Forelimb muscle (tissue), 1 donor: ENCODE measurements at regions not wholly inside any gene's neighbourhood (a gene's known extent, or its start where the extent isn't known, plus 50 kb on each side); places are given as distances from the start of the nearest gene placed in this dataset.
A peak's percentile ranks its signal among the peaks of the same experiment; 100 is the strongest.
"Not testable (repeated sequence)": the region's sequence is repeated elsewhere in the genome, so short reads cannot be mapped to it uniquely, and the experiment has no call there.

Experiments used
- DNase-seq: peaks from one replicate; pipeline ENCODE4 v3.0.0-alpha.2; 2013; ENCODE audit warnings: low read depth

DNA sequence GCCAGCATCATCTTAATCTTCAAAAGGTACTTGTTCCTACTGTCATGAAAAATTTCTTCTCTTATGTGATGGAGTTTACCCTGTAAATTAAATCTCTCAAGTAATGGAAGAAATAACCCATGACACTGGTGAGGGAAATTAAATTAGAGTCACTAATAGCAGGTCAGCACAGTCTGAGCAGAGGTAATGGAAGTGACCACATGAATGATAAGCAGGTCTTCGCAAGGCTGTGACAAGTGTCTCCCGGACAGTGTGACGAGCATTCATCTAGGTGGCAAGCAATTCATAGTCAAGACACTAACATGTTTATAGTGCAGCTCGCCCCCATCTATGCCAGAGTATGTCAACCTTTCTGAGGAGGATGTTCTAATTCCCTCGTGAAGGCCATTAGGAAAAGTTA, 249.2 kb downstream of the FRK start:
- no peak for DNase-seq

- DNase-seq, result no peak
Observed at GRCh38 chr6:115798229-115798628, 262.5 kb downstream of the FRK start.

DNA sequence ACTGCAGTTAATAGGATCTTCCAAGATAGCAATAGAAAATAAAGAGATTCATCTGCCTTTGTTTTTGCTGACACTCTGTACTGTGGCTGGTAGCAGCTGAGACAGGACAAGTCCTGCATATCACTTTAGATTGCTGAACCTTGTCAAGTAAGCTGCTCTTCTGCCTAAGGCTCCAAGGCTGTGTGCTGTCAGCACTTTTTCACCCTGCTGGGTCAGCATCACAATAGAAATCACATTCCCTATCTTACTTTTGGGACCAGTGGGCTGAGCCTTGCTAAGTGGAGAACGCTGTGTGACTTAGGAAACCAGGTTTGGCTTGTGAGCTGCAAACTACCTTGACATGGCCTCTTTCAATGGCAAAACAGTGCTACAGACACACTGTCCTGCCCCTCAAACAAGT, 263.9 kb downstream of the FRK start:
- DNase-seq, result no peak

- DNase-seq, result no peak
Observed at GRCh38 chr6:115796061-115796460, 264.6 kb downstream of the FRK start.

- peak; percentile 4 for DNase-seq
Observed at GRCh38 chr6:115783402-115784061, 277.2 kb downstream of the FRK start.

GRCh38 chr6:115782612-115783011, 278.1 kb downstream of the FRK start:
- no peak for DNase-seq

- DNase-seq, result no peak
Observed at GRCh38 chr6:115773741-115774140, 286.9 kb downstream of the FRK start.

DNA sequence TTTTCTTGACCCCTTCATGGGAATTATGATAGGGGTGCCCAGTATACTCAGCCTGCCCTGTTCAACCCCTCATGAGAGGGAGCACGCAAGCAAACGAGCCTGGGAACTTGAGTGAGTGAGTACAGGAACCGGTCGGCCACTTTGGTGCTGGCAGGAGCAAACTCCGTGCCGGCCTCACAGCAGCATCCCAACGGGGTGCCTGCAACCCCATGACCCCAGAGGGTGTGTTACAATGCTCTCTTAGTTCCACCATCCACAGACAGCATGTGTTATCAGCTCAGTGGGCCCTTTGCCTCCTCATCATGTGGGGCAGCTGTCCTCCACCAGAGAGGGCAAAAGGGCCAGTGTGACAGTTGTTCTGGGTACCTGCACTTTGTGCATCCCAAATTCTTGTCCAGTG, 289.8 kb downstream of the FRK start:
- no peak for DNase-seq

DNA sequence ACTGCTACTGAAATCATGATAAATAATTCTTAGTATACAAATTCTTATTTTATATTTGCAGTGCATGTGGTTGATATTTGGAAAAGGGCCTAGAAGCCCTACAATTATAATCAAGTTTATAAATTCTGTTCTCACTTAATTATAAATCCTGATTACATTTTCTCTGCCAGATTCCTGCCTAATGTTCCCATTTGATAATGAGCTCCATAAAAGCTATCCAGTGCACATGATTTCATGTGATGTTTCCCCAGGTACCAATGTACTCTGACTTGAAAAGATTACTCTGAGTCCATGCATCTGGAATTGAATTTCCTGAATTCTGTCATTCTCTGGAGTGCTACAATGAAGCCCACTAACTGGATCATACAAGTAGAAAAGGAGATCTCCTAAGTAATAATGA, 292.2 kb downstream of the FRK start:
- DNase-seq, result no peak

GRCh38 chr6:115767931-115768330, 292.8 kb downstream of the FRK start:
- DNase-seq, result no peak

- no peak for DNase-seq
Observed at GRCh38 chr6:115766745-115767462, 293.8 kb downstream of the FRK start.

DNA sequence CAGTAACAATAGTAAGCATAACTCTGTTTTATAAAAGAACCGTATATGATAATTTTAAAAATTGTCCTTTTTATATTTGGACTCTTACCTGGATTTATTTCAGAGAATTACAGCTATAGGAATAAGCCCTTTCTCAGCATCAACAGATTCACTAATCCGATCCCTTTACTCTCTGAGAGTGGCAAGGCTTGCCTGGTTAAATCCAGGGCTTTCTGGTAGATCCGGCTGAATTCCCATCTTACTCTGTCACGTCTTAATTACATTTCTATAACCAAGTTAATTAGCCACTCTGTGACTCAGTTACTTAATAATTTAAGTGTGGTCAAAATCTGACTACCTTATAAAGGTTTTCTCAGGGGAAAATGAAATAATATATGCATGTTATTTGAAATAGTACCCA, 294.7 kb downstream of the FRK start:
- DNase-seq, result no peak

DNA sequence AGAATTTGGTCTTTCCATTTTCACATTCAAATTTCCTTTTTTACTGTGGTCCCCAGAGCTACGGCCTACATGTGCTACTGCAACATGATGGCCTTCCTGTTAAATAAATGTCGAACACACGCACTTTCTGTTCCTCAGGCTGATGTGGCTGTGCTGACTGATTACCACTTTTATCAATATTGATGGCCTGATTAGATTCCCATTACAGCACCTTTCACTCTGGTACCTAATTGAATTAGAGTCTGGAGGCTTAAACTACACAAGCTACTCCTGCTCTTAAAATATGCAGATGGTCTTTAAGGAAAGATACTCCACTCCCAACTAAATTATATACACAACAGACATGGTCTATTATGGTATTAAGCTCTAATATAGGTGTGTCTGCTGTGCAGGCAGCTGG, 301.6 kb downstream of the FRK start:
- DNase-seq, result no peak

GRCh38 chr6:115753446-115753845, 307.2 kb downstream of the FRK start:
- no peak for DNase-seq

DNA sequence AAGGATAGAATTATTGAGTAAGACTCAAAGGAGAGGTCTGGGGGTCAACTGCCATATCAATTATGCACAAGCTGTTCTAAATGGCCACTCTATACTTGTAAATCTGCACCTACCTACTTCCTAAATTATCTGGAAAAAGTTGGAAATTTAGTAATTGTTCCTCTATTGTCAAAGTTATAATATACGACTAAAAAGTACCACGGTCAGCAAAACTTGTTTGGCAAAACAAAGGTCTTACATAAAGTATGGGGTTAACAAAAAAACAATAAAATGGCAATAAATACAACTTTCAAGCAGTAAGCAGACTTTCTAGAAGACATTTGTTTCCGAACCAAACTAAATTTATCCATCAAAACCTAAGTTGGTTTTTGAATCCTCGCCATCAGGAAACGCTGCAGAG, 309.7 kb downstream of the FRK start:
- DNase-seq, result no peak

DNA sequence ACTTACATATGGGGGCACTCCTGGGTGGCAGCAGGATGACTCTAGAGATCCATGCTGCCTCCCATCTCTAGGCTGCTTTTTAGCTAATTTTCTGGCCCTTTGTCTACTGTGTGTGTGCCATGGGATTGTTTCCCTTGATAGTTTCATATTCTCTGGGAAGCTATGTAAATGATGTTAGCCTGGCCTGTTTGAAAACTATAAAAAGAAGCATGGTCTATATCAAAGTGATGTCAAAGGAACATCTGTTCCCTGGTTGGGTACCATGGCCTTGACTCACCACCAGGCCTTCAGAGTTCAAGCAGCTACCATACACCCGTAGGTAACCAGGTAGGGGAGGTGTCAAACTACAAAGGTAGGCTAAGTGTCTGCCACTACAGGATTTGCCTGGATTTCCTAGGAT, 310.4 kb downstream of the FRK start:
- no peak for DNase-seq

DNA sequence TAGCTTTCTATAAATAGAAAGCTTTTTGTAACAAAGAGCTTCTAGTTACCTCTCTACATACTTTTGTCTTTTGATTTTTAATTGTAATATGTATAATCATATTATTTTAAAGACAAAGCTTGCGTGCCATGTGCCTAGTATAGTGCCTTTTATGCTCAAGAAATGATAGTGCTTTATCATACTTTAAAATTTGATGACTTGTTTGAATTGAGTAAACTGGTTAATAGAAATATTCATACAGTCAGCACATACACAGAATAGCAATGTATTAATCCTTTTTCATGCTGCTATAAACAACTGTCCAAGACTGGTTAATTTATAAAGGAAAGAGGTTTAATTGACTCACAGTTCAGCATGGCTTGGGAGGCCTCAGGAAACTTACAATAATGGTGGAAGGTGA, 313.0 kb downstream of the FRK start:
- no peak for DNase-seq

DNA sequence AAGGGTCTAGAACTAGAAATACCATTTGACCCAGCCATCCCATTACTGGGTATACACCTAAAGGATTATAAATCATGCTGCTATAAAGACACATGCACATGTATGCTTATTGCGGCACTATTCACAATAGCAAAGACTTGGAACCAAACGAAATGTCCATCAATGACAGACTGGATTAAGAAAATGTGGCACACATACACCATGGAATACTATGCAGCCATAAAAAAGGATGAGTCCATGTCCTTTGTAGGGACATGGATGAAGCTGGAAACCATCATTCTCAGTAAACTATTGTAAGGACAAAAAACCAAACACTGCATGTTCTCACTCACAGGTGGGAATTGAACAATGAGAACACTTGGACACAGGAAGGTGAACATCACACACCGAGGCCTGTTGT, 314.1 kb downstream of the FRK start:
- DNase-seq, result not testable (repeated sequence)

GRCh38 chr6:115740907-115741306, 319.8 kb downstream of the FRK start:
- DNase-seq, result no peak

- no peak for DNase-seq
Observed at GRCh38 chr6:115735610-115736009, 325.1 kb downstream of the FRK start.

DNA sequence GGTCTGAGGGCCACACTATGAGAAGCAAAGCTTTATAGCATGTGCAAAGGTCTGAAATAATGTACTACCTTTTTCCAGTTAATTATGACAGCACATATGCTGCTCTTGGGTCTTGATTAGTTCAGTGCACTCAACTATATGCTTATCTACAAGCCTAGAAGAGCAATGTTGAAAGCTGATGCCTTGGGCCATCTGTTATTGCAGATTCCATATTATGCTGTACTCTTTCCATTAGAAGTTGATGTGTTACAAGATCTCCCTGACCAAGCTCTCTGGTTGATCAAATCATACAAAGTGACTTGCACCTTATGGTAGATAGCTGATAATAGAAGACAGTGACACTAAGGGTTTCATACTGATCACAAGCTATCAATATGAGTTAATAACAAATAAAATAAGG, 327.3 kb downstream of the FRK start:
- DNase-seq, result no peak

GRCh38 chr6:115729036-115729435, 331.7 kb downstream of the FRK start:
- no peak for DNase-seq

DNA sequence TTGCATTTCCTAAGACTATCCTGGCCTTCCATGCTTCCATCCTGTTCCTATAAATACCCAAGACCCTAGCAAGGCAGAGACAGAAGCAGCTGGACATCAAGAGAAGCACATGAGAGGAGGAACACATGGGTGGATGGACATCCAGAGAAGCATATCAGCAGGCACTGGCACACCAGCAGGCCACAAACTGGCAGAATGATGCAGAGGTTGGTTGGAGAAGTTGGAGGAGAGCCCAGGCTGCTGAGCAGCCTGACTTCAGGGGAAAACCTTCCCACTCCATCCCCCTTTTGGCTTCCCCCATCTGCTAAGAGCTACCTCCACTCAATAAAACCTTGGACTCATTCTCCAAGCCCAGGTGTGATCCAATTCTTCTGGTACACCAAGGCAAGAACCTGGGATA, 332.5 kb downstream of the FRK start:
- no peak for DNase-seq

GRCh38 chr6:115721564-115721963, 339.1 kb downstream of the FRK start:
- no peak for DNase-seq
